Pons (tissue), 1 donor: ENCODE measurements at regions not wholly inside any gene's neighbourhood (a gene's known extent, or its start where the extent isn't known, plus 50 kb on each side); places are given as distances from the start of the nearest gene placed in this dataset.
"Not testable (repeated sequence)": the region's sequence is repeated elsewhere in the genome, so short reads cannot be mapped to it uniquely, and the experiment has no call there.

Experiments used
- DNase-seq: peaks from one replicate; pipeline ENCODE4 v3.0.0-alpha.2; 2016; ENCODE audit warnings: low spot score

- DNase-seq = no peak
Measured at GRCh38 chr10:8338177-8338766, 283.8 kb downstream of the GATA3 start.

GRCh38 chr10:8344756-8345155 is 290.3 kb downstream of the GATA3 start:
- no peak for DNase-seq

GRCh38 chr10:8346861-8347260 is 292.4 kb downstream of the GATA3 start:
- no peak for DNase-seq

- DNase-seq = not testable (repeated sequence)
Measured at GRCh38 chr10:8347614-8348013, 293.1 kb downstream of the GATA3 start.

GRCh38 chr10:8349610-8350249 is 295.2 kb downstream of the GATA3 start:
- no peak for DNase-seq

- no peak for DNase-seq
Measured at GRCh38 chr10:8350250-8350967, 295.9 kb downstream of the GATA3 start.

GRCh38 chr10:8352171-8353075 is 297.9 kb downstream of the GATA3 start:
- no peak for DNase-seq

GRCh38 chr10:8356283-8356682 is 301.8 kb downstream of the GATA3 start:
- no peak for DNase-seq

GRCh38 chr10:8359467-8359866 is 305.0 kb downstream of the GATA3 start:
- DNase-seq = no peak

- no peak for DNase-seq
Measured at GRCh38 chr10:8360365-8360764, 305.9 kb downstream of the GATA3 start.

GRCh38 chr10:8360814-8361509 is 306.5 kb downstream of the GATA3 start:
- DNase-seq = no peak

GRCh38 chr10:8361510-8361844 is 307.0 kb downstream of the GATA3 start:
- DNase-seq = no peak

- no peak for DNase-seq
Measured at GRCh38 chr10:8365935-8366911, 311.7 kb downstream of the GATA3 start.

- not testable (repeated sequence) for DNase-seq
Measured at GRCh38 chr10:8367672-8368411, 313.4 kb downstream of the GATA3 start.

- no peak for DNase-seq
Measured at GRCh38 chr10:8369666-8370065, 315.2 kb downstream of the GATA3 start.

GRCh38 chr10:8374334-8374733 is 319.8 kb downstream of the GATA3 start:
- DNase-seq = no peak

- no peak for DNase-seq
Measured at GRCh38 chr10:8375137-8375536, 320.6 kb downstream of the GATA3 start.

- no peak for DNase-seq
Measured at GRCh38 chr10:8378198-8378983, 323.9 kb downstream of the GATA3 start.
